Natural killer cell (primary cell): ENCODE measurements at regions not wholly inside any gene's neighbourhood (a gene's known extent, or its start where the extent isn't known, plus 50 kb on each side); places are given as distances from the start of the nearest gene placed in this dataset.

Source experiments
- ATAC-seq, 3 donors: fragments of 150-1000 bp in 2 of 3; fragments of 200-7000 bp in 1 of 3; cut with Tn5 transposase; 1 replicate in 1 of 3; 2 replicates in 2 of 3; pipeline ENCODE4 v1.10.0; 2021; ENCODE audit warnings: mild to moderate bottlenecking in 2 of 3, moderate library complexity in 2 of 3
- DNase-seq, 2 donors: peaks; one replicate each; pipeline versions ENCODE4 v3.0.0 to v3.0.0-alpha.2; 2013 to 2021; ENCODE audit warnings: mixed read lengths in 1 of 2
- H3K27ac ChIP-seq: one replicate; pipeline ENCODE4 v1.5.1; 2013; ENCODE audit warnings: mild to moderate bottlenecking, low read length
- H3K27me3 ChIP-seq: one replicate; pipeline ENCODE4 v1.6.1; 2013; ENCODE audit warnings: low read length; ENCODE audit not compliant: control insufficient read depth, insufficient read depth
- H3K36me3 ChIP-seq: one replicate; pipeline ENCODE4 v1.6.1; 2013; ENCODE audit warnings: low read length; ENCODE audit not compliant: control insufficient read depth, insufficient read depth
- H3K4me1 ChIP-seq: one replicate; pipeline ENCODE4 v1.6.1; 2013; ENCODE audit warnings: low read length; ENCODE audit not compliant: control insufficient read depth, insufficient read depth
- H3K4me3 ChIP-seq: one replicate; pipeline ENCODE4 v1.5.1; 2013; ENCODE audit warnings: low read length
- H3K9me3 ChIP-seq: one replicate; pipeline ENCODE4 v1.6.1; 2013; ENCODE audit warnings: low read length; ENCODE audit not compliant: control insufficient read depth, insufficient read depth
- H3K27ac Mint-ChIP-seq, 2 donors: one replicate each; pipeline ENCODE4 v1.8.0; 2022; ENCODE audit warnings: mild to moderate bottlenecking in 2 of 2, mixed read lengths in 2 of 2, moderate library complexity in 1 of 2
- H3K27me3 Mint-ChIP-seq, 2 donors: one replicate each; pipeline ENCODE4 v1.8.0; 2022; ENCODE audit warnings: low read depth in 2 of 2, mixed read lengths in 2 of 2
- H3K36me3 Mint-ChIP-seq: one replicate; pipeline ENCODE4 v1.8.0; 2022; ENCODE audit warnings: mixed read lengths
- H3K4me1 Mint-ChIP-seq, 2 donors: one replicate each; pipeline ENCODE4 v1.8.0; 2022; ENCODE audit warnings: mixed read lengths in 2 of 2
- H3K4me3 Mint-ChIP-seq: one replicate; pipeline ENCODE4 v1.8.0; 2022; ENCODE audit warnings: mild to moderate bottlenecking, moderate library complexity, mixed read lengths
- H3K9me3 Mint-ChIP-seq, 2 donors: one replicate each; pipeline ENCODE4 v1.8.0; 2022; ENCODE audit warnings: mixed read lengths in 2 of 2
- WGBS: methylation state at CpG from one replicate; pipeline ENCODE4 v1.1.7; 2013; ENCODE audit warnings: missing lambda C conversion rate; ENCODE audit not compliant: insufficient coverage; 5-methylcytosine and 5-hydroxymethylcytosine counted together
- intact Hi-C: fragments of 100-400 bp; cut with micrococcal nuclease; formaldehyde crosslinking; loops from one replicate; pipeline ENCODE4 v1.14.2; 2022
- TF ChIP-seq, protein P1 (sequence below): fragments of 200-600 bp; IDR thresholded peaks from one replicate; pipeline ENCODE4 v1.8.0; 2022; ENCODE audit warnings: antibody characterized with exemption

DNA sequence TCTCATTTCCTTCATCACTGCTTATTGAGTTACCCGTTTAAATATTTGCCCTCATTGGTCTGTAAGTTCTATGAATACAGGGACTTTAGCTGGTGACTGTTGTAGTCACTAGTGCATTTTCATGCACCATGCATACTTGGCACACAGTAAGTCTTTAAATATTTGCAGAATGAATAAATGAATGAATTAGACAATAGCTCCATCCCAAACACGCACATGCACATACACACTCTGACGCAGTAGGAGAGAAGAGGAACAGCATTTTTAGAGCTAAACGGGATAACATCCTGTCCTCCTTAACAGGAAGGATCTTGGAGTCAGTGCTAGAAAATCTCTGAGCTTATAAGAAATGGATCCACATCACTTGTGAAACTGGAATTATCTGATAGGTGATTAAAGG lies 447.7 kb downstream of the KIF4B start:
- peaks cover 9% of the 10 kb centered on the region in 2 donors for H3K9me3 Mint-ChIP-seq
- TF ChIP-seq, protein P1, sequence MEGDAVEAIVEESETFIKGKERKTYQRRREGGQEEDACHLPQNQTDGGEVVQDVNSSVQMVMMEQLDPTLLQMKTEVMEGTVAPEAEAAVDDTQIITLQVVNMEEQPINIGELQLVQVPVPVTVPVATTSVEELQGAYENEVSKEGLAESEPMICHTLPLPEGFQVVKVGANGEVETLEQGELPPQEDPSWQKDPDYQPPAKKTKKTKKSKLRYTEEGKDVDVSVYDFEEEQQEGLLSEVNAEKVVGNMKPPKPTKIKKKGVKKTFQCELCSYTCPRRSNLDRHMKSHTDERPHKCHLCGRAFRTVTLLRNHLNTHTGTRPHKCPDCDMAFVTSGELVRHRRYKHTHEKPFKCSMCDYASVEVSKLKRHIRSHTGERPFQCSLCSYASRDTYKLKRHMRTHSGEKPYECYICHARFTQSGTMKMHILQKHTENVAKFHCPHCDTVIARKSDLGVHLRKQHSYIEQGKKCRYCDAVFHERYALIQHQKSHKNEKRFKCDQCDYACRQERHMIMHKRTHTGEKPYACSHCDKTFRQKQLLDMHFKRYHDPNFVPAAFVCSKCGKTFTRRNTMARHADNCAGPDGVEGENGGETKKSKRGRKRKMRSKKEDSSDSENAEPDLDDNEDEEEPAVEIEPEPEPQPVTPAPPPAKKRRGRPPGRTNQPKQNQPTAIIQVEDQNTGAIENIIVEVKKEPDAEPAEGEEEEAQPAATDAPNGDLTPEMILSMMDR: no peak
- no peaks in the 10 kb centered on the region for H3K4me1 Mint-ChIP-seq
- Histone ChIP-seq H3K4me1 (no peaks in the 10 kb centered on the region), H3K9me3 (no peaks in the 10 kb centered on the region), H3K27ac (no peak overlapping the region), H3K36me3 (no peaks in the 10 kb centered on the region), H3K27me3 (no peaks in the 10 kb centered on the region), H3K4me3 (no peak overlapping the region)
- no peaks in the 10 kb centered on the region for H3K27me3 Mint-ChIP-seq
- intact Hi-C loops: no loop called here
- DNase-seq (no peak), ATAC-seq (no peak)
- H3K36me3 Mint-ChIP-seq: no peaks in the 10 kb centered on the region
- 100% methylated on average over 1 of the region's 4 CpGs for WGBS
- H3K27ac Mint-ChIP-seq: no peak overlapping the region
- H3K4me3 Mint-ChIP-seq: no peak overlapping the region

DNA sequence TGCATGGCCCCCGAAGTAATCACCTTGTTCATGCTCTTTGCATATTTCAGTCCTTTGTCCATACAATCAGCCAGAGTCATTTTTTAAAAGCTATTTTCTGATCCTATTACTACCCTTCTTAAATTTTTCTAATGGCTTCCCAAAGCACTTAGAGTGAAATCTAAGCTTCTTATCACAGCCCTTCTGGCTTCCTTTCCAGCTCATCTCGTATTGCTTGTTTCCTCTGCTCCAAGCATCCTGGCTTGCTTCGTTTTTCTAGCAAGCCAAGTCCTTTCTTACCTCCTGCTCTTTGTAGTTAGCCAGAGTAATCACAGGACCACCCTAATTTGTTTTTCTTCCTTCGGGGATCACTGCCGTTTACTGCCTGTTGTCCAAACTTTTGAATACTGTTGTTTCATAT lies 453.3 kb downstream of the KIF4B start:
- no peak overlapping the region for H3K4me3 ChIP-seq
- H3K36me3 ChIP-seq: no peaks in the 10 kb centered on the region
- Mint-ChIP-seq H3K4me1 (no peaks in the 10 kb centered on the region), H3K27ac (no peak overlapping the region), H3K9me3 (peaks cover 4 to 5% of the 10 kb centered on the region in 2 donors), H3K4me3 (no peak overlapping the region), H3K27me3 (no peaks in the 10 kb centered on the region), H3K36me3 (no peaks in the 10 kb centered on the region)
- TF ChIP-seq, protein P1: no peak
- no peak overlapping the region for H3K27ac ChIP-seq
- intact Hi-C loops: no loop called here
- H3K9me3 ChIP-seq: no peaks in the 10 kb centered on the region
- no peak for DNase-seq
- H3K4me1 ChIP-seq: no peaks in the 10 kb centered on the region
- no peak for ATAC-seq
- H3K27me3 ChIP-seq: no peaks in the 10 kb centered on the region
- 23% methylated on average over 4 of the region's 5 CpGs for WGBS

DNA sequence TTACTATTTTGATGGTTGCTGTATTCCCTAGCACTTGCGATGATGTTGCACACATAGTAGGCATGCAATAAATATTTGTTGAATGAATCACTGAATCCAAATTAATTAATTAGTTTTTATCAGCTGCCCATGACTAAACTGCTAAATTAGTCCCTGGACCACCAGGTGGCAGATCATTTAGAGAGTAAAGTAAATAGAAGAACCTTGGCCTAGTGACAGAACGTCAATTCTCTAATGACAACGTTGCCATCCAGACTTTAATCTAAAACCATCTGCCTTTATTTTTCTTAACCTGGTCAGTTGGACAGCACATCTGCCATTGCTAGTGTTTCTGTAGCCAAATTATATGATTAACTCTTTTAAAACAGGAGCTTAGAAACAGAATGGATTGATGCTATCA lies 457.5 kb downstream of the KIF4B start:
- no peaks in the 10 kb centered on the region for H3K4me1 Mint-ChIP-seq
- H3K9me3 Mint-ChIP-seq: peaks cover 3 to 4% of the 10 kb centered on the region in 2 donors
- no peaks in the 10 kb centered on the region for H3K27me3 Mint-ChIP-seq
- DNase-seq (no peak), ATAC-seq (no peak)
- intact Hi-C loops: no loop called here
- no peaks in the 10 kb centered on the region for H3K27me3 ChIP-seq
- no peaks in the 10 kb centered on the region for H3K36me3 Mint-ChIP-seq
- H3K4me3 ChIP-seq: no peak overlapping the region
- TF ChIP-seq, protein P1: no peak
- 91% methylated on average over 2 of the region's 3 CpGs for WGBS
- no peaks in the 10 kb centered on the region for H3K36me3 ChIP-seq
- no peaks in the 10 kb centered on the region for H3K4me1 ChIP-seq
- no peak overlapping the region for H3K27ac ChIP-seq
- H3K27ac Mint-ChIP-seq: no peak overlapping the region
- no peaks in the 10 kb centered on the region for H3K9me3 ChIP-seq
- H3K4me3 Mint-ChIP-seq: no peak overlapping the region

DNA sequence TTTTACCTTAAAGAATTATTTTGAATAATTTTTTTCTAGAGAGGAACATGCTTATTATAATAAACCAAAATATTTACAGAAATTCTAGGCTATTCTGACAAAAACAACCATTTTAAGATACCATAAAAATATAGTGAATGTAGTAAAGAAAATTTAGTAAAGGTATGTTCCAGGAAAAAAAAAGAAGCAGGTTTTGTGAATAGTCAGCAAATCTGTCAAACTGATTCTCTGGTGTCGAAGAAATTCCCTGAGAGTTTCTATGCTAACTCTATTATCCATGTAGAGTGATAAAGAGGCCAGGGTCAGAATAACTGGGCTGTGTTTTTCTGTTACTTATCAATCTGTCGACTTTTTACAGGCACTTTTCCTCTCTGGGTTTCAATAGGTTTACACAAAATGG lies 459.2 kb downstream of the KIF4B start:
- Histone ChIP-seq H3K27ac (no peak overlapping the region), H3K4me3 (no peak overlapping the region), H3K9me3 (no peaks in the 10 kb centered on the region), H3K4me1 (no peaks in the 10 kb centered on the region), H3K36me3 (no peaks in the 10 kb centered on the region), H3K27me3 (no peaks in the 10 kb centered on the region)
- DNase-seq (no peak), ATAC-seq (no peak)
- Mint-ChIP-seq H3K27ac (no peak overlapping the region), H3K36me3 (no peaks in the 10 kb centered on the region), H3K4me3 (no peak overlapping the region), H3K27me3 (no peaks in the 10 kb centered on the region), H3K4me1 (no peaks in the 10 kb centered on the region), H3K9me3 (peaks cover 2 to 3% of the 10 kb centered on the region in 2 donors)
- intact Hi-C loops: no loop called here
- TF ChIP-seq, protein P1: no peak
- 100% methylated on average over 1 of the region's 2 CpGs for WGBS
